ENCODE measurements at regions not wholly inside any gene's neighbourhood (a gene's known extent, or its start where the extent isn't known, plus 50 kb on each side); places are given as distances from the start of the nearest gene placed in this dataset.

GRCh38 chr12:93970900-93971688 lies 177.3 kb upstream of the PLXNC1 start:
- no peak overlapping the region for H3K27ac ChIP-seq
- TF ChIP-seq CTCF (conservative IDR thresholded peaks at IDR 0.05): no peak
- no peak for TF ChIP-seq ZFX (IDR thresholded peaks at IDR 0.05)

- H3K27ac ChIP-seq: no peak overlapping the region
Observed at GRCh38 chr12:93972411-93973208, 175.8 kb upstream of the PLXNC1 start.

GRCh38 chr12:93974252-93974651 lies 174.1 kb upstream of the PLXNC1 start:
- TF ChIP-seq CTCF (conservative IDR thresholded peaks at IDR 0.05) (no peak), ZFX (IDR thresholded peaks at IDR 0.05) (no peak)

More at GRCh38 chr12:93972411-93973208, 175.8 kb upstream of the PLXNC1 start:
- TF ChIP-seq CTCF (conservative IDR thresholded peaks at IDR 0.05) (no peak), ZFX (IDR thresholded peaks at IDR 0.05) (no peak)

GRCh38 chr12:93976024-93976423 lies 172.4 kb upstream of the PLXNC1 start:
- TF ChIP-seq ZFX (IDR thresholded peaks at IDR 0.05) (no peak), CTCF (conservative IDR thresholded peaks at IDR 0.05) (no peak)
- H3K27ac ChIP-seq: no peak overlapping the region

More at GRCh38 chr12:93974252-93974651, 174.1 kb upstream of the PLXNC1 start:
- H3K27ac ChIP-seq: no peak overlapping the region

GRCh38 chr12:93977081-93977480 lies 171.3 kb upstream of the PLXNC1 start:
- TF ChIP-seq ZFX (IDR thresholded peaks at IDR 0.05): no peak
- H3K27ac ChIP-seq: no peak overlapping the region

GRCh38 chr12:93978553-93978952 lies 169.8 kb upstream of the PLXNC1 start:
- TF ChIP-seq ZFX (IDR thresholded peaks at IDR 0.05): no peak
- no peak for TF ChIP-seq CTCF (conservative IDR thresholded peaks at IDR 0.05)
- H3K27ac ChIP-seq: no peak overlapping the region; the same call in 1 of the 2 replicates

- no peak overlapping the region; the same call in 1 of the 2 replicates for H3K27ac ChIP-seq
- TF ChIP-seq ZFX (IDR thresholded peaks at IDR 0.05) (no peak), CTCF (conservative IDR thresholded peaks at IDR 0.05) (peak; percentile 75)
Observed at GRCh38 chr12:93979189-93979588, 169.2 kb upstream of the PLXNC1 start.

Measured in C4-2B (cell line).